ENCODE measurements at regions not wholly inside any gene's neighbourhood (a gene's known extent, or its start where the extent isn't known, plus 50 kb on each side); places are given as distances from the start of the nearest gene placed in this dataset.
"Not testable (repeated sequence)": the region's sequence is repeated elsewhere in the genome, so short reads cannot be mapped to it uniquely, and the experiment has no call there.

DNA sequence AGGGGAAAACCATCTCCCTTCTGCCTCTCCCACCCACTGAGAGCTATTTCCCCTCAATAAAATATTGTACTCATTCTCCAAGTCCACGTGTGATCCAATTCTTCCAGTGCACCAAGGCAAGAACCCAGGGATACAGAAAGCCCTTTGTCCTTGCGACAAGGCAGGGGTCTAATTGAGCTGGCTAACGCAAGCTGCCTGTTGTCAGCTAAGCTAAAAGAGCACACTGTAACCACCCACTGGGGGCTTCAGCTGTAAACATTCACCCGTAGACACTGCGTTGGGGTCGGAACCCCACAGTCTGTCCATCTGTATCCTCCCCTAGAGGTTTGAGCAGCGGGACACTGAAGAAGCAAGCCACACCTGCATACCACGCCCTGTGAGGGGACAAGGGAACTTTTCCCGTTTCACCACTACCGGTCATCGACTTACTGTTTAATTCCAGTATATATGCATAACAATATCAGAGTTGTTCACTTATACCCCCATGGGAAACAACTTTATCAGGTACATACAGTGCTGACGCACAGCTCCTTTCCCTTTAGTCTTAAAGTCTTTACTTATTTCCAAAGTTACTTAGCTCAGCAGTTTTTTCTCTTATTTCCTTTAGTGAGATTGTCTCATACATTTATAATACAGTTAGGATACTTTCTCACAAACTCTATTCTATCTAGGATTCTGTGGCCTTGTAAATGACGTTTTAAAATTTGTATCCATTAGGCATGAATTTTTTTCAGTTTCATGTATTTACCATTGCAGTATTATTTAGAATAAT, 721.6 kb downstream of the ANKRD7 start:
- no peak overlapping the region for H3K4me3 ChIP-seq
- no peaks in the 10 kb centered on the region for H3K27me3 ChIP-seq
- ATAC-seq (no peak), DNase-seq (no peak)
- in situ Hi-C loops (cut with MboI; ENCODE audit: low sequenced_read_pairs in 4 of 4) (no loop called here), intact Hi-C loops (cut with DNase I; ENCODE audit: low total_unique reads) (no loop called here)
- no peaks in the 10 kb centered on the region for H3K4me1 ChIP-seq
- TF ChIP-seq POLR2A (IDR thresholded peaks at IDR 0.05), result no peak
- TF ChIP-seq, protein P1, sequence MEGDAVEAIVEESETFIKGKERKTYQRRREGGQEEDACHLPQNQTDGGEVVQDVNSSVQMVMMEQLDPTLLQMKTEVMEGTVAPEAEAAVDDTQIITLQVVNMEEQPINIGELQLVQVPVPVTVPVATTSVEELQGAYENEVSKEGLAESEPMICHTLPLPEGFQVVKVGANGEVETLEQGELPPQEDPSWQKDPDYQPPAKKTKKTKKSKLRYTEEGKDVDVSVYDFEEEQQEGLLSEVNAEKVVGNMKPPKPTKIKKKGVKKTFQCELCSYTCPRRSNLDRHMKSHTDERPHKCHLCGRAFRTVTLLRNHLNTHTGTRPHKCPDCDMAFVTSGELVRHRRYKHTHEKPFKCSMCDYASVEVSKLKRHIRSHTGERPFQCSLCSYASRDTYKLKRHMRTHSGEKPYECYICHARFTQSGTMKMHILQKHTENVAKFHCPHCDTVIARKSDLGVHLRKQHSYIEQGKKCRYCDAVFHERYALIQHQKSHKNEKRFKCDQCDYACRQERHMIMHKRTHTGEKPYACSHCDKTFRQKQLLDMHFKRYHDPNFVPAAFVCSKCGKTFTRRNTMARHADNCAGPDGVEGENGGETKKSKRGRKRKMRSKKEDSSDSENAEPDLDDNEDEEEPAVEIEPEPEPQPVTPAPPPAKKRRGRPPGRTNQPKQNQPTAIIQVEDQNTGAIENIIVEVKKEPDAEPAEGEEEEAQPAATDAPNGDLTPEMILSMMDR (IDR thresholded peaks at IDR 0.05 in 4 of 5, conservative IDR thresholded peaks at IDR 0.05 in 1 of 5), result no peak
- no peaks in the 10 kb centered on the region for H3K9me3 ChIP-seq
- H3K27ac ChIP-seq, result no peak overlapping the region
- H3K36me3 ChIP-seq, result no peaks in the 10 kb centered on the region

DNA sequence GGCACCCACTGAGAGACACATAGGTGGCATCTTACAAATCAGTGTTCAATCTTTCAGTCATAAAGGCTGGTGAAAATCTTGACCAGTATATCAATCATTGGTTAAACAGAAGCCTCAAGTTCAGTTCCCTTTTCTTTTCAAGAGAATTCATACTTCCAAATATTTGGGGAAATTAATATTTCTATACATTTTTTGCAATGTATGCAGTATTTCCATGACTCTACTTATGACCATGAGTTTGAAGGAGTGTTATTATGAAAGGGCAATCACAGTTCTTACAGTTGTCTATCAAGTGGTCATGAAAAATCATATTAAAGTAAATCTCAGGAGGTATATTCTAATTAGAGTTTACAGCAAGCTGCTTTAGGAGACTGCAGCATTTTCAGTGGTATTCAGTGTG, 724.0 kb downstream of the ANKRD7 start:
- TF ChIP-seq, protein P1 (IDR thresholded peaks at IDR 0.05 in 4 of 5, conservative IDR thresholded peaks at IDR 0.05 in 1 of 5), result no peak
- no peaks in the 10 kb centered on the region for H3K27me3 ChIP-seq
- in situ Hi-C loops (cut with MboI; ENCODE audit: low sequenced_read_pairs in 4 of 4) (no loop called here), intact Hi-C loops (cut with DNase I; ENCODE audit: low total_unique reads) (no loop called here)
- ATAC-seq (no peak), DNase-seq (no peak)
- H3K9me3 ChIP-seq, result no peaks in the 10 kb centered on the region
- H3K27ac ChIP-seq, result no peak overlapping the region
- H3K36me3 ChIP-seq, result no peaks in the 10 kb centered on the region
- H3K4me1 ChIP-seq, result no peaks in the 10 kb centered on the region
- no peak overlapping the region for H3K4me3 ChIP-seq

DNA sequence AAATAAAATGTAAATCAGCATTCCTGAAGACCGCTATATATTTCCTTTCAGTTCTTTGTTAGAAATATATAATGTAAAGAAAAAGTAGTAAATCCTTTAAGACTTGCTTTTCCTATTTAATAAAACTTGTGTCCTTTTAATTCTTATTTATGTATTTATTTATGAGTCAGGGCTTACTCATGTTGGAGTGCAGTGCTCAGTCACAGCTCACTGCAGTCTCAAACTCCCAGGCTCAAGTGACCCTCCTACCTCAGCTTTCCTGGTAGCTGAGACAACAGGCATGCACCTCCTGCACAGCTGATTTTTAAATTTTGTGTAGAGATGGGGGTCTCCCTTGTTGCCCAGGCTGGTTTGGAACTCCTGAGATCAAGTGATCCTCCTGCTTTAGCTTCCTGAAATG, 724.5 kb downstream of the ANKRD7 start:
- H3K9me3 ChIP-seq, result no peaks in the 10 kb centered on the region
- no peak for DNase-seq

DNA sequence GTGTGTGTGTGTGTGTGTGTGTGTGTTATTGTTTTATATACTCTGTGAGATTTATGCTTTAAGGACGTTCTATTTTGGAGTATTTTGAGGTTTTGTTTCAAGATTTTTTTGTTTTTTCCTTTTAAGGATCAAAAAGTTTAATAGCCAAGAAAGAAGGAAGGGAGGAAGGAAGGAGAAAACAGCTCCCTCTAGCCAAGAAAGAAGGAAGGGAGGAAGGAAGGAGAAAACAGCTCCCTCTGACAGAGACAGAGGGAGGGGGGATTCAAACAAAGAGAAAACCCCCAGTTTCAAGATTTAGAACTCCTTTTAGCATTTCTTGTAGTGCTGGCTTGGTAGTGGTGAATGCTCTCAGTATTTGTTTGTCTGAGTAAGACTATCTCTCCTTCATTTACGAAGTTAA, 731.8 kb downstream of the ANKRD7 start:
- in situ Hi-C loops (cut with MboI; ENCODE audit: low sequenced_read_pairs in 4 of 4); intact Hi-C loops (cut with DNase I; ENCODE audit: low total_unique reads); H3K27ac ChIP-seq; H3K36me3 ChIP-seq; H3K9me3 ChIP-seq; H3K27me3 ChIP-seq; DNase-seq; H3K4me1 ChIP-seq; H3K4me3 ChIP-seq; ATAC-seq: not testable (repeated sequence)

More for the DNA sequence above, 724.5 kb downstream of the ANKRD7 start:
- Histone ChIP-seq H3K36me3 (no peaks in the 10 kb centered on the region), H3K27me3 (no peaks in the 10 kb centered on the region), H3K4me1 (no peaks in the 10 kb centered on the region), H3K4me3 (no peak overlapping the region), H3K27ac (no peak overlapping the region)
- ATAC-seq, result no peak
- TF ChIP-seq, protein P1 (IDR thresholded peaks at IDR 0.05 in 4 of 5, conservative IDR thresholded peaks at IDR 0.05 in 1 of 5), result no peak
- no peak for TF ChIP-seq POLR2A (IDR thresholded peaks at IDR 0.05)
- in situ Hi-C loops (cut with MboI; ENCODE audit: low sequenced_read_pairs in 4 of 4), result no loop called here
- intact Hi-C loops (cut with DNase I; ENCODE audit: low total_unique reads), result no loop called here

DNA sequence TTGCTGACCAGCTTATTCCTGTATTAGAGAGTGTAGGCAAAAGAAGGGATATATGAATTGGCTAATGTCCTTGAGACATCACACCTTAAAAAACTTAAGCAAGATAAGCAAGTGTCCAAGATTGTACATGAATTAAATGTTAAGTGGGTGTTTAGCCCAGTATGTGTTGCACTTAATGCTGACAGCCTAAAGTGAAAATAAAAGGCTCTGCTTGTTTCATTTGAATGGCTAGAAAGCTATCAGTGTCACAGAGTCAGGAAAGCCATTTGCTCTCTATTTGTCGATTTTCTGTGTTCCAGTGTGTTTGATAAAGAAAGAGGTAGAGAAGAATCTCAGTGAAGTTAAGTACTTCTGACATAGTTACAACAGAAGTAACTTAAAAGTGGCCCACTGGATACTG, 744.9 kb downstream of the ANKRD7 start:
- Histone ChIP-seq H3K4me1 (no peaks in the 10 kb centered on the region), H3K27me3 (no peaks in the 10 kb centered on the region), H3K36me3 (no peaks in the 10 kb centered on the region), H3K4me3 (no peak overlapping the region), H3K9me3 (no peaks in the 10 kb centered on the region), H3K27ac (no peak overlapping the region)
- ATAC-seq, result no peak
- intact Hi-C loops (cut with DNase I; ENCODE audit: low total_unique reads) (no loop called here), in situ Hi-C loops (cut with MboI; ENCODE audit: low sequenced_read_pairs in 4 of 4) (no loop called here)
- DNase-seq, result no peak
- no peak for TF ChIP-seq POLR2A (IDR thresholded peaks at IDR 0.05)
- TF ChIP-seq, protein P1 (IDR thresholded peaks at IDR 0.05 in 4 of 5, conservative IDR thresholded peaks at IDR 0.05 in 1 of 5), result no peak

Measured in gastrocnemius medialis (tissue), 4 donors.